Stomach (tissue), 4 donors: ENCODE measurements at regions not wholly inside any gene's neighbourhood (a gene's known extent, or its start where the extent isn't known, plus 50 kb on each side); places are given as distances from the start of the nearest gene placed in this dataset.

ENCODE experiments used
- POLR2A ChIP-seq, 4 donors: fragments of 450-650 bp; IDR thresholded peaks; one replicate each; pipeline ENCODE4 v1.6.1; 2016; ENCODE audit warnings: antibody characterized with exemption in 4 of 4, control low read depth in 2 of 4, mild to moderate bottlenecking in 1 of 4, moderate library complexity in 1 of 4
- TF ChIP-seq, protein P1 (sequence below), 7 experiments: fragments of 450-650 bp in 4 of 7; fragments of 200-600 bp in 3 of 7; sonication (generic) in 3 of 7; IDR thresholded peaks; one replicate each; pipeline ENCODE4 v1.5.1; 2016 to 2019; ENCODE audit warnings: antibody characterized with exemption in 7 of 7, control low read depth in 2 of 7, mild to moderate bottlenecking in 1 of 7

DNA sequence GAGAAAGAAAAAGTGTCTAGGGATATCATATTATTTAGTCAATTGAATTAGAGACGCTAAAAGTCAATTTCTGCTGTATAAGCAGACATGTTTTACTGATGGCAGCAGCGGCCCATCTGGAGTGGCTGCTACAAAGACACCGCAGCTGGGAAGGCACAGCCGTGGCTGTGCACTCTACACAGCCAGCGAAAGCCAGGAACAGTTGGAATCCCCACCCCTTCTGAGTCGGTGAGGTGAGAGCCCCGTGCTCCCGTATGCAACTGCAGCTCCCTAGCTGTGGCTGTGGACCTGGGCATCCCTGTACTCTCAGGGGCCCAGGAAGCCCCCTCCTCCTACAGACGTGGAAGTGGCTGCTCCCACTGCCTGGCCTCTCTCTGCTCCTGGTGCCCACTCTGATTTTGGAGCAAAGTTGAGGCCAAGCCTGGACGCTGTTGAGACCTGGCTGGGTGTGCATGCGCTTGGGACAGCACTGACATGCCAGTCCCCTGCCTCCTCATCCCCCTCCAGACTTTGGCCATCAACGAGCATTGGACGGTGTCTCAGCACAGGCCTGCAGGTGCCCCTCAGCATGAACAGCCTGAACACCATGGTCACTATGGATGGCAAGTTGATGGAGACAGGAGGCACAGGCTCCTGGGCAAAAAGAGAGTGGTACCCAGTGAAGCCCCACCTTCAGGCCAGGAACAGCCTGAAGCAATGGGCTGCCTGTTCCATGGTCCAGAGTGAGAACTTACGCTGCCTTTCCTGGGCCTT, 944.0 kb upstream of the MIR17HG start:
- TF ChIP-seq, protein P1, sequence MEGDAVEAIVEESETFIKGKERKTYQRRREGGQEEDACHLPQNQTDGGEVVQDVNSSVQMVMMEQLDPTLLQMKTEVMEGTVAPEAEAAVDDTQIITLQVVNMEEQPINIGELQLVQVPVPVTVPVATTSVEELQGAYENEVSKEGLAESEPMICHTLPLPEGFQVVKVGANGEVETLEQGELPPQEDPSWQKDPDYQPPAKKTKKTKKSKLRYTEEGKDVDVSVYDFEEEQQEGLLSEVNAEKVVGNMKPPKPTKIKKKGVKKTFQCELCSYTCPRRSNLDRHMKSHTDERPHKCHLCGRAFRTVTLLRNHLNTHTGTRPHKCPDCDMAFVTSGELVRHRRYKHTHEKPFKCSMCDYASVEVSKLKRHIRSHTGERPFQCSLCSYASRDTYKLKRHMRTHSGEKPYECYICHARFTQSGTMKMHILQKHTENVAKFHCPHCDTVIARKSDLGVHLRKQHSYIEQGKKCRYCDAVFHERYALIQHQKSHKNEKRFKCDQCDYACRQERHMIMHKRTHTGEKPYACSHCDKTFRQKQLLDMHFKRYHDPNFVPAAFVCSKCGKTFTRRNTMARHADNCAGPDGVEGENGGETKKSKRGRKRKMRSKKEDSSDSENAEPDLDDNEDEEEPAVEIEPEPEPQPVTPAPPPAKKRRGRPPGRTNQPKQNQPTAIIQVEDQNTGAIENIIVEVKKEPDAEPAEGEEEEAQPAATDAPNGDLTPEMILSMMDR (IDR thresholded peaks at IDR 0.05): no peak
- TF ChIP-seq POLR2A (IDR thresholded peaks at IDR 0.05): no peak
